ENCODE measurements at regions not wholly inside any gene's neighbourhood (a gene's known extent, or its start where the extent isn't known, plus 50 kb on each side); places are given as distances from the start of the nearest gene placed in this dataset.

DNA sequence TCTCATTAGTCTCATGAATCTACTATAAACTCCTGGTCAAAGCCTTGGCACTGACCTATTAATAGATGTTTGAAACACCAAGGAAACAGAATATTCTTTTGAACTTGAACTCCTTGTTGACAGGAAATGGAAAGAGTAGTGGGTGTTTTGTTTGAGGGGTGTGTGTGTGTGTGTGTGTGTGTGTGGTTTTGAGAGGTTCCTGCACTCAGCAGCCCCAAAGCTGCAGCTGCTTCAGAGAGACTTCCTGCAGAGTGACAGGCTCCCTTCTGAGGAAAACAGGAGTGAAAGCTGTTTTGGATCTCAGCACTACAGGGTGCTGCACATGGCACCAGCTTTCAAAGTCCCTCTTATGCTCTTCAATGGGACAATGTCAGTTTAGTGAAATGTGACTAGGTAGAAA is 546.5 kb upstream of the STEAP1 start:
- TF ChIP-seq POLR2AphosphoS5 (IDR thresholded peaks at IDR 0.05; ENCODE audit: low read depth, low read length) (no peak), POLR2A (IDR thresholded peaks at IDR 0.05; ENCODE audit: low read depth, low read length) (no peak)

Data from GM12892 (cell line).